Lung (tissue), 11 donors: ENCODE measurements at regions not wholly inside any gene's neighbourhood (a gene's known extent, or its start where the extent isn't known, plus 50 kb on each side); places are given as distances from the start of the nearest gene placed in this dataset.

Source experiments
- ATAC-seq: fragments of 200-7000 bp; cut with Tn5 transposase; one replicate; pipeline ENCODE4 v1.9.1; 2020; ENCODE audit warnings: moderate number of reproducible peaks; ENCODE audit not compliant: insufficient read depth, low FRiP score
- DNase-seq, 3 donors: peaks; one replicate each; pipeline ENCODE4 v3.0.0-alpha.2; 2013 to 2017
- H3K27ac ChIP-seq, 2 donors: one replicate each; pipeline ENCODE4 v1.5.1; 2013; ENCODE audit warnings: mild to moderate bottlenecking in 2 of 2, moderate library complexity in 2 of 2, control low read depth in 1 of 2, inconsistent platforms in 1 of 2, low read depth in 1 of 2, low read length in 1 of 2
- H3K27me3 ChIP-seq, 3 donors: one replicate each; pipeline ENCODE4 v1.5.1; 2013; ENCODE audit warnings: low read length in 2 of 3; ENCODE audit not compliant: control insufficient read depth in 3 of 3, insufficient read depth in 3 of 3
- H3K36me3 ChIP-seq, 4 donors: one replicate each; pipeline ENCODE4 v1.5.1; 2013; ENCODE audit warnings: low read length in 4 of 4, mild to moderate bottlenecking in 1 of 4, moderate library complexity in 1 of 4; ENCODE audit not compliant: control insufficient read depth in 4 of 4, insufficient read depth in 4 of 4
- H3K4me1 ChIP-seq, 5 donors: one replicate each; pipeline ENCODE4 v1.5.1; 2013; ENCODE audit warnings: low read length in 5 of 5, mild to moderate bottlenecking in 2 of 5, moderate library complexity in 1 of 5; ENCODE audit not compliant: control insufficient read depth in 5 of 5, insufficient read depth in 5 of 5
- H3K4me3 ChIP-seq: one replicate; pipeline ENCODE4 v1.5.1; 2013; ENCODE audit warnings: mild to moderate bottlenecking, control low read depth, moderate library complexity
- H3K9ac ChIP-seq, 2 donors: one replicate each; pipeline ENCODE4 v1.5.1; 2013; ENCODE audit warnings: low read length in 2 of 2, control low read depth in 1 of 2; ENCODE audit not compliant: insufficient read depth in 1 of 2
- H3K9me3 ChIP-seq, 4 donors: one replicate each; pipeline ENCODE4 v1.5.1; 2013; ENCODE audit warnings: low read length in 3 of 4, mild to moderate bottlenecking in 1 of 4, moderate library complexity in 1 of 4; ENCODE audit not compliant: control insufficient read depth in 4 of 4, insufficient read depth in 3 of 4
- WGBS, 2 donors: extraction: QIAGEN DNeasy Blood & Tissue Kit; methylation state at CpG; one replicate each; pipeline ENCODE4 v1.1.7; 2013; 5-methylcytosine and 5-hydroxymethylcytosine counted together
- TF ChIP-seq, protein P1 (sequence below): IDR thresholded peaks from 2 replicates; pipeline ENCODE4 v1.5.1; 2012; ENCODE audit warnings: mild to moderate bottlenecking; ENCODE audit errors: control extremely low read depth, extremely low read depth
- donor health status: control.
- donor health status: control.
- donor health status: Bipolar disorder and iron deficiency.
- donor health status: healthy.
- donor health status: DM: yes; HTN: yes; CAD: no.

DNA sequence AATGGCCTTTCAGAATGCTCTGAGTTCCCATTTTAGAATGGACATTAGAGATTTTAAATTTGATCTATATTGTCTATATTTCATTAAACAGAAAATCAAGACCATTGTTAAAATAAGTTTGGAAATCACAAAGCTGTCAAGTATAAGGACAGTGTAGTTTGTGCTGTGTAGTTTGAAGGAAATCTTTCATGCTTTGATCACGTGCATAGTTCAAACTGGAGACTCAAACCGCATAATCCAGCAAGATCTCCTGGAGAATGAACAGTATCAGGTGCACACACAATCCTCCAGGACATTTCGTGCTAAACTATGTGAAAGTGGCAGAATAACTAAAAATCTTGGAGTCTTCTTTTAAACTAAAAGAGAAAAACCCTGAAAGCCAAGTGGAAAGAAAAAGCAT is 60.8 kb upstream of the TBXT start:
- 77 to 84% methylated on average over 3 of the region's 3 CpGs for WGBS, 2 donors
- H3K36me3 ChIP-seq = no peaks in the 10 kb centered on the region
- no peak for DNase-seq
- H3K4me3 ChIP-seq = no peak overlapping the region
- peaks cover 6 to 17% (median 10%) of the 10 kb centered on the region in 3 donors for H3K27me3 ChIP-seq
- no peaks in the 10 kb centered on the region for H3K9me3 ChIP-seq
- TF ChIP-seq, protein P1, sequence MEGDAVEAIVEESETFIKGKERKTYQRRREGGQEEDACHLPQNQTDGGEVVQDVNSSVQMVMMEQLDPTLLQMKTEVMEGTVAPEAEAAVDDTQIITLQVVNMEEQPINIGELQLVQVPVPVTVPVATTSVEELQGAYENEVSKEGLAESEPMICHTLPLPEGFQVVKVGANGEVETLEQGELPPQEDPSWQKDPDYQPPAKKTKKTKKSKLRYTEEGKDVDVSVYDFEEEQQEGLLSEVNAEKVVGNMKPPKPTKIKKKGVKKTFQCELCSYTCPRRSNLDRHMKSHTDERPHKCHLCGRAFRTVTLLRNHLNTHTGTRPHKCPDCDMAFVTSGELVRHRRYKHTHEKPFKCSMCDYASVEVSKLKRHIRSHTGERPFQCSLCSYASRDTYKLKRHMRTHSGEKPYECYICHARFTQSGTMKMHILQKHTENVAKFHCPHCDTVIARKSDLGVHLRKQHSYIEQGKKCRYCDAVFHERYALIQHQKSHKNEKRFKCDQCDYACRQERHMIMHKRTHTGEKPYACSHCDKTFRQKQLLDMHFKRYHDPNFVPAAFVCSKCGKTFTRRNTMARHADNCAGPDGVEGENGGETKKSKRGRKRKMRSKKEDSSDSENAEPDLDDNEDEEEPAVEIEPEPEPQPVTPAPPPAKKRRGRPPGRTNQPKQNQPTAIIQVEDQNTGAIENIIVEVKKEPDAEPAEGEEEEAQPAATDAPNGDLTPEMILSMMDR = no peak
- no peak overlapping the region for H3K9ac ChIP-seq
- no peak overlapping the region for H3K27ac ChIP-seq
- no peak for ATAC-seq
- H3K4me1 ChIP-seq = no peaks in the 10 kb centered on the region

DNA sequence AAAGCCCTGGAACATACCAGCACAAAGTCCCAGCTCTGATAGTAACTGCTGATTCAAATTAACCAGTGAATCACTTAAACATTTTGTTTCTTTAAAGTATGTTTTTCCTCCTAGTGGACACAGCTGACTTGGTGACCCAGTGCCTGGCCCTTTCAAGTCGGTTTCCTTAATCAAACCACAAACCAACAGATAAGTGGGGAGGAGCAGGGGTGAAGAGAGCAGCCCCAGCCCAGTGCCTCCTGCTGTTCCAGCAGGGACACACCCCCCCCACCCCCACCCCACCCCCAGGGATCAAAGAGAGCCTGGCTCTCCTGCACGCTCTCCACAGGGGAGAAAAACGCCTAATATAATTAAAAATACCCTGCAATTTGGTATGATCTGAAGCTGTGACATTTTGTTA is 55.4 kb upstream of the TBXT start:
- TF ChIP-seq, protein P1 = no peak
- Histone ChIP-seq H3K4me1 (no peaks in the 10 kb centered on the region), H3K36me3 (no peaks in the 10 kb centered on the region), H3K9me3 (peaks cover 0 to 2% (median 0%) of the 10 kb centered on the region in 4 donors), H3K27me3 (peaks cover 0 to 14% (median 10%) of the 10 kb centered on the region in 3 donors), H3K4me3 (no peak overlapping the region), H3K27ac (no peak overlapping the region), H3K9ac (no peak overlapping the region)
- WGBS, 2 donors = 50% methylated on average over 3 of the region's 3 CpGs
- no peak for ATAC-seq
- no peak for DNase-seq

DNA sequence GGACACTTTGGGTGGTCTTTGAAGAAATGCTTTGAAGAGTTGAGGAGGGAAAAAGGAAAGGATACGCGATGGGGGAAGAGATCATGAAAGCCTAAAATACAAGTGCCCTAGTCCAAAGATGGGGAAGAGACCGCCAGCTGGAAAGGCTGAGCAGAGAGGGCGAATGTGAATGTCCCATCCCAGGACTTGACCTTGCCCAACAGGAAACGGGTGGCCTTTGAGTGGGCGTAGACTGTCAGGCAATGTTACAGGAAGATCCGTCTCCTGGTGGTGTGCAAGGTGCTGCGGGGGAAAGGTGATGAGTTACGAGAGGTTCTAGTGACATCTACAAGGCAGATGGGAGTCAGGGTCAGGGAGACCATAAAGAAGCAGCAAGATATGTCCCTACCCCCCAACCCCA is 55.0 kb upstream of the TBXT start:
- Histone ChIP-seq H3K4me1 (no peaks in the 10 kb centered on the region), H3K27me3 (peaks cover 0 to 9% (median 8%) of the 10 kb centered on the region in 3 donors), H3K27ac (no peak overlapping the region), H3K36me3 (no peaks in the 10 kb centered on the region), H3K9me3 (peaks cover 0 to 2% (median 0%) of the 10 kb centered on the region in 4 donors), H3K4me3 (no peak overlapping the region), H3K9ac (no peak overlapping the region)
- ATAC-seq = no peak
- 72 to 73% methylated on average over 9 of the region's 9 CpGs for WGBS, 2 donors
- DNase-seq = no peak
- TF ChIP-seq, protein P1 = no peak

DNA sequence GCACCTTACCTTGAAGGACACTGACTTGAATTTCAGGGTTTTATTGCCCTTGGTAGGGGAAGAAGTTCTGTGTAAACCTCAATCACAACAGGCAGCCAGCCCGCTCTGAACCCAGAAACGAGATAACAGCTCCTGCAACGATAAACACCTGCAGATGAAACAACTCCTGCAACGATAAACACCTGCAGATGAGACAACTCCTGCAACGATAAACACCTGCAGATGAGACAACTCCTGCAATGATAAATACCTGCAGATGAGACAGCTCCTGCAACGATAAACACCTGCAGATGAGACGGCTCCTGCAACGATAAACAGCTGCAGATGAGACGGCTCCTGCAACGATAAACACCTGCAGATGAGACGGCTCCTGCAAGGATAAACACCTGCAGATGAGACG is 54.0 kb upstream of the TBXT start:
- TF ChIP-seq, protein P1 = no peak
- no peak for ATAC-seq

More for the DNA sequence above, 54.0 kb upstream of the TBXT start:
- peaks cover 0 to 2% (median 0%) of the 10 kb centered on the region in 4 donors for H3K9me3 ChIP-seq
- no peaks in the 10 kb centered on the region for H3K36me3 ChIP-seq
- no peak for DNase-seq
- no peak overlapping the region for H3K9ac ChIP-seq
- H3K4me3 ChIP-seq = no peak overlapping the region
- peaks cover 0 to 8% (median 7%) of the 10 kb centered on the region in 3 donors for H3K27me3 ChIP-seq
- H3K4me1 ChIP-seq = no peaks in the 10 kb centered on the region
- no peak overlapping the region for H3K27ac ChIP-seq
- WGBS, 2 donors = 69 to 77% methylated on average over 12 of the region's 12 CpGs
